ENCODE measurements at regions not wholly inside any gene's neighbourhood (a gene's known extent, or its start where the extent isn't known, plus 50 kb on each side); places are given as distances from the start of the nearest gene placed in this dataset.

DNA sequence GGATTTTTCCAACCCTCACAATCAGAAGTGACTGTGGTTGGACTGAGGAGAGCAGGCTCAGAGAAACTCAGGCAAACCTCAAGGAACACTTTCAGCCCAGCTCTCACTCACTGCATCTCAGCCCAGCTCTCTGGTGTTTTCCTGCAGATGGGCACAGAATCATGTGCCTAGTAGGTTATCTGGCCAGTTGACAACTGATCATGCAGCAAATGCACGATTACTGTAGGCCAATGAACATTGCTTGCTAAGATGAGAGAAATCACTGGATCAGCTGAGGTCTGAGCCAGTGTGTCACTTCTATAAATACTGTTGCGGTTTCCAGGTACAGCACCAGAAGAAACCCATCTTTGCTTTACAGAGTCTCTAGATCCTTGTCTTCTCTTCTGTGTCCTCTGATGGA, 540.5 kb downstream of the CD83 start:
- H3K4me1 ChIP-seq (ENCODE audit: control insufficient read depth in 5 of 5, insufficient read depth in 5 of 5, low read length in 5 of 5), result peaks cover 0 to 25% (median 7%) of the 10 kb centered on the region in 5 donors
- no peaks in the 10 kb centered on the region for H3K36me3 ChIP-seq (ENCODE audit: control insufficient read depth in 4 of 4, insufficient read depth in 4 of 4, low read length in 4 of 4)
- WGBS, 2 donors, result 88 to 93% methylated on average over 2 of the region's 2 CpGs
- H3K9me3 ChIP-seq (ENCODE audit: control insufficient read depth in 4 of 4, insufficient read depth in 3 of 4, low read length in 3 of 4), result no peaks in the 10 kb centered on the region
- TF ChIP-seq, protein P1, sequence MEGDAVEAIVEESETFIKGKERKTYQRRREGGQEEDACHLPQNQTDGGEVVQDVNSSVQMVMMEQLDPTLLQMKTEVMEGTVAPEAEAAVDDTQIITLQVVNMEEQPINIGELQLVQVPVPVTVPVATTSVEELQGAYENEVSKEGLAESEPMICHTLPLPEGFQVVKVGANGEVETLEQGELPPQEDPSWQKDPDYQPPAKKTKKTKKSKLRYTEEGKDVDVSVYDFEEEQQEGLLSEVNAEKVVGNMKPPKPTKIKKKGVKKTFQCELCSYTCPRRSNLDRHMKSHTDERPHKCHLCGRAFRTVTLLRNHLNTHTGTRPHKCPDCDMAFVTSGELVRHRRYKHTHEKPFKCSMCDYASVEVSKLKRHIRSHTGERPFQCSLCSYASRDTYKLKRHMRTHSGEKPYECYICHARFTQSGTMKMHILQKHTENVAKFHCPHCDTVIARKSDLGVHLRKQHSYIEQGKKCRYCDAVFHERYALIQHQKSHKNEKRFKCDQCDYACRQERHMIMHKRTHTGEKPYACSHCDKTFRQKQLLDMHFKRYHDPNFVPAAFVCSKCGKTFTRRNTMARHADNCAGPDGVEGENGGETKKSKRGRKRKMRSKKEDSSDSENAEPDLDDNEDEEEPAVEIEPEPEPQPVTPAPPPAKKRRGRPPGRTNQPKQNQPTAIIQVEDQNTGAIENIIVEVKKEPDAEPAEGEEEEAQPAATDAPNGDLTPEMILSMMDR (IDR thresholded peaks at IDR 0.05; ENCODE audit: control extremely low read depth, extremely low read depth), result no peak
- ATAC-seq (ENCODE audit: insufficient read depth, low FRiP score), result no peak
- H3K27me3 ChIP-seq (ENCODE audit: control insufficient read depth in 3 of 3, insufficient read depth in 3 of 3, low read length in 2 of 3), result peaks cover 0 to 3% (median 0%) of the 10 kb centered on the region in 3 donors
- H3K27ac ChIP-seq (ENCODE audit: low read depth in 1 of 2, low read length in 1 of 2), result no peak overlapping the region
- no peak for DNase-seq
- H3K9ac ChIP-seq (ENCODE audit: insufficient read depth in 1 of 2, low read length in 2 of 2), result no peak overlapping the region
- no peak overlapping the region for H3K4me3 ChIP-seq

DNA sequence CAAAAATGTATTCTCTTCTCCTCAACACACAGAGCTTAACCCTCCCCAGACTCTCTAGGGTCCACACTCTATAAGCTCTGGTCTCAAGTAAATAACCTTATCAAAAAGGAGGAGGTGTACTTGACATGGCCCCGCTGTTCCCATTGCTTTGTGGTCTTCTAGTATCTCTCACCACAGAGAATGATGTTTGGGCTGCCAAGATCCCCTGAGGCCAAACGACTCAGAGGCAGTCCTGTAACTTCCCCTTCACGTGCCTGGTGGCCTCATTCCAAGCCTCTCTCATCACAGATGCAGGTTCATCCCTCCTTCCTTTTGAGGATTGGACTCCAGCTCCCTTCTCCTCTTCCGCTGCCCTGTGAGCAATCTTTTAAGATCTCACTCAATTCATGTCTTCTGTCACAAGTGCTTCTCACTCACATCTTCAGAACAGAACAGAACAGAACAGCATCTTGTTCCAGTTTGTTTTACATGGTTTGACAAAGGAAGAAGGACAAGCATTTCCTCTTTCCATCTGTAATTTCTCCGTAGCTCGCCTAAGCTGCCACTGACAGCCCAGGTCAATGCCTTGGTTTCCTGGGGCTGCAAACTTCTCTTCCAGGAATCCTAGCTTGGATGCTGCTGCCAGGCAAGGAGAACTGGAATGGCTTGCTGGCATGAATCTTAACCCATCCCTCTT, 541.5 kb downstream of the CD83 start:
- no peak overlapping the region for H3K4me3 ChIP-seq
- DNase-seq (peak; percentile 45 to 58 (median 46)), ATAC-seq (ENCODE audit: insufficient read depth, low FRiP score) (no peak)
- 16 to 41% methylated on average over 6 of the region's 6 CpGs for WGBS, 2 donors
- TF ChIP-seq, protein P1 (IDR thresholded peaks at IDR 0.05; ENCODE audit: control extremely low read depth, extremely low read depth), result no peak
- peaks cover 0 to 24% (median 7%) of the 10 kb centered on the region in 5 donors for H3K4me1 ChIP-seq (ENCODE audit: control insufficient read depth in 5 of 5, insufficient read depth in 5 of 5, low read length in 5 of 5)
- H3K9ac ChIP-seq (ENCODE audit: insufficient read depth in 1 of 2, low read length in 2 of 2), result no peak overlapping the region
- peaks cover 0 to 3% (median 0%) of the 10 kb centered on the region in 3 donors for H3K27me3 ChIP-seq (ENCODE audit: control insufficient read depth in 3 of 3, insufficient read depth in 3 of 3, low read length in 2 of 3)
- no peak overlapping the region for H3K27ac ChIP-seq (ENCODE audit: low read depth in 1 of 2, low read length in 1 of 2)
- H3K36me3 ChIP-seq (ENCODE audit: control insufficient read depth in 4 of 4, insufficient read depth in 4 of 4, low read length in 4 of 4), result no peaks in the 10 kb centered on the region
- no peaks in the 10 kb centered on the region for H3K9me3 ChIP-seq (ENCODE audit: control insufficient read depth in 4 of 4, insufficient read depth in 3 of 4, low read length in 3 of 4)

DNA sequence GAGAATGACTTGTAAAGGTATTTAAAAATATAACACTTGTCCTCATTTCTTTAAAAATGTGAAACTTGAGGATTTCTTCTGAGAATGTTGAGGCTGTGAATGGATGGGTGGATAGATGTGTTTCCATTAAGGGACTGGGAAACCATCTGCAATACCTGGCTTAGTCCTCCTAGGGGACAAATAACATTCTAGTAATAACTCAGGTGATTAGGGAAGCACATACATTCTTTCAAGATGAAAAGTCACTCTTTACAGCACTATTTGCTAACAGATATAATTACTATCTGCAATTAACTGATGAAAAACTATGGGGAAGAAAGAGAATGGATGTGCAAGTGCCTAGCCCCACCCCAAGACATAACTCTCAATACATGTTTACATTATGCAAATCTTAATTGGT, 542.3 kb downstream of the CD83 start:
- Histone ChIP-seq H3K27me3 (ENCODE audit: control insufficient read depth in 3 of 3, insufficient read depth in 3 of 3, low read length in 2 of 3) (peaks cover 0 to 3% (median 0%) of the 10 kb centered on the region in 3 donors), H3K9me3 (ENCODE audit: control insufficient read depth in 4 of 4, insufficient read depth in 3 of 4, low read length in 3 of 4) (no peaks in the 10 kb centered on the region), H3K4me3 (no peak overlapping the region), H3K4me1 (ENCODE audit: control insufficient read depth in 5 of 5, insufficient read depth in 5 of 5, low read length in 5 of 5) (peaks cover 0 to 20% (median 7%) of the 10 kb centered on the region in 5 donors), H3K9ac (ENCODE audit: insufficient read depth in 1 of 2, low read length in 2 of 2) (no peak overlapping the region), H3K27ac (ENCODE audit: low read depth in 1 of 2, low read length in 1 of 2) (no peak overlapping the region), H3K36me3 (ENCODE audit: control insufficient read depth in 4 of 4, insufficient read depth in 4 of 4, low read length in 4 of 4) (no peaks in the 10 kb centered on the region)
- TF ChIP-seq, protein P1 (IDR thresholded peaks at IDR 0.05; ENCODE audit: control extremely low read depth, extremely low read depth), result no peak
- ATAC-seq (ENCODE audit: insufficient read depth, low FRiP score) (no peak), DNase-seq (no peak)
